DOHH2 (cell line): ENCODE measurements at regions not wholly inside any gene's neighbourhood (a gene's known extent, or its start where the extent isn't known, plus 50 kb on each side); places are given as distances from the start of the nearest gene placed in this dataset.

Experiments used
- EZH2phosphoT487 ChIP-seq: fragments of 200-600 bp; sonication (generic); IDR thresholded peaks from 2 replicates; pipeline ENCODE4 v1.6.1; 2017; ENCODE audit warnings: borderline replicate concordance, mild to moderate bottlenecking, antibody characterized with exemption, low read length, moderate library complexity, mixed read lengths
- TF ChIP-seq, protein P1 (sequence below): fragments of 200-600 bp; sonication (generic); IDR thresholded peaks from one replicate; pipeline ENCODE4 v1.5.1; 2014; ENCODE audit warnings: antibody characterized with exemption, mild to moderate bottlenecking, low read depth, low read length; ENCODE audit not compliant: poor library complexity, severe bottlenecking

DNA sequence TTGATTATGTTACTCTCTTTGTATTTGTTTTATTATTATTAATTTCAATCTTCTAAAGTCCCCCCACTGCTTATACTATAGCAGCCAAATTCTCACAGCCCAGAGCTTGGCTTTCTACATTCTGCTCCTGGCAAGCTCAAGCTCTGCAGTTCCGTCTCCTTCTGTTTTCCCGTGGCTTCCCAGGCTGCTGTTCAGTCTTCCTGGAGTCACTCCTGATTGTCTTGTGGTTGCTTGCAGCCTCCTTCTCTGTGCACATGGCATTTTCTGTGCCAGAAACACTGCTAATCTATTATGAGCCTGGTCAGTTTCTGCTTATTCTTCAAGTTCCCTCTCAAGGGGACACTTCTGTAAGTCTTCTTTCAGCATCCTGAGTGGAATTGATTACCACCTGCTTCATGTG is 533.7 kb upstream of the IGFBP3 start:
- TF ChIP-seq, protein P1, sequence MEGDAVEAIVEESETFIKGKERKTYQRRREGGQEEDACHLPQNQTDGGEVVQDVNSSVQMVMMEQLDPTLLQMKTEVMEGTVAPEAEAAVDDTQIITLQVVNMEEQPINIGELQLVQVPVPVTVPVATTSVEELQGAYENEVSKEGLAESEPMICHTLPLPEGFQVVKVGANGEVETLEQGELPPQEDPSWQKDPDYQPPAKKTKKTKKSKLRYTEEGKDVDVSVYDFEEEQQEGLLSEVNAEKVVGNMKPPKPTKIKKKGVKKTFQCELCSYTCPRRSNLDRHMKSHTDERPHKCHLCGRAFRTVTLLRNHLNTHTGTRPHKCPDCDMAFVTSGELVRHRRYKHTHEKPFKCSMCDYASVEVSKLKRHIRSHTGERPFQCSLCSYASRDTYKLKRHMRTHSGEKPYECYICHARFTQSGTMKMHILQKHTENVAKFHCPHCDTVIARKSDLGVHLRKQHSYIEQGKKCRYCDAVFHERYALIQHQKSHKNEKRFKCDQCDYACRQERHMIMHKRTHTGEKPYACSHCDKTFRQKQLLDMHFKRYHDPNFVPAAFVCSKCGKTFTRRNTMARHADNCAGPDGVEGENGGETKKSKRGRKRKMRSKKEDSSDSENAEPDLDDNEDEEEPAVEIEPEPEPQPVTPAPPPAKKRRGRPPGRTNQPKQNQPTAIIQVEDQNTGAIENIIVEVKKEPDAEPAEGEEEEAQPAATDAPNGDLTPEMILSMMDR = no peak
- TF ChIP-seq EZH2phosphoT487 = no peak
